SHP77 (cell line): ENCODE measurements at regions not wholly inside any gene's neighbourhood (a gene's known extent, or its start where the extent isn't known, plus 50 kb on each side); places are given as distances from the start of the nearest gene placed in this dataset.

Experiments used
- DNase-seq, 2 experiments: peaks; one replicate each; lab custom pipeline; 2025; lab: John Stamatoyannopoulos, UW

DNA sequence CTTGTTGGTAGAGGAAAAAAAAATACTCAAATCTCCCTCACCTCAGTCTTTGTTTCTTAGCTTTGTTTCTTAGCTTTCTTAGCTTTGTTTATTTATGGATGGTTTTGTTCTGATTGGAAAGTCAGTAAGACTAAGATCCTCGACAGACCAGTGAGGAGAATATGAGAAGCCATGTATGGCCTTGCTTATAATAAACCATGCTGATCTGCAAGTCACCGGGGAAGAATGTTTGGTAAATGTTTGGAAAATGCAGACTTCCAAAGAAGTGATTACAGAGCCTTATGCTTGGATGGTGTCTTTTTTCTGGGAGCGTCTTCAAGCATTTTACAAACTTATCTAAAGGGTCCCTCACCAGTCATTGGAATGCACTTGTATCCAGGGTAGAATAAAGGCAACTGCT, 90.1 kb upstream of the NOCT start:
- DNase-seq = no peak

DNA sequence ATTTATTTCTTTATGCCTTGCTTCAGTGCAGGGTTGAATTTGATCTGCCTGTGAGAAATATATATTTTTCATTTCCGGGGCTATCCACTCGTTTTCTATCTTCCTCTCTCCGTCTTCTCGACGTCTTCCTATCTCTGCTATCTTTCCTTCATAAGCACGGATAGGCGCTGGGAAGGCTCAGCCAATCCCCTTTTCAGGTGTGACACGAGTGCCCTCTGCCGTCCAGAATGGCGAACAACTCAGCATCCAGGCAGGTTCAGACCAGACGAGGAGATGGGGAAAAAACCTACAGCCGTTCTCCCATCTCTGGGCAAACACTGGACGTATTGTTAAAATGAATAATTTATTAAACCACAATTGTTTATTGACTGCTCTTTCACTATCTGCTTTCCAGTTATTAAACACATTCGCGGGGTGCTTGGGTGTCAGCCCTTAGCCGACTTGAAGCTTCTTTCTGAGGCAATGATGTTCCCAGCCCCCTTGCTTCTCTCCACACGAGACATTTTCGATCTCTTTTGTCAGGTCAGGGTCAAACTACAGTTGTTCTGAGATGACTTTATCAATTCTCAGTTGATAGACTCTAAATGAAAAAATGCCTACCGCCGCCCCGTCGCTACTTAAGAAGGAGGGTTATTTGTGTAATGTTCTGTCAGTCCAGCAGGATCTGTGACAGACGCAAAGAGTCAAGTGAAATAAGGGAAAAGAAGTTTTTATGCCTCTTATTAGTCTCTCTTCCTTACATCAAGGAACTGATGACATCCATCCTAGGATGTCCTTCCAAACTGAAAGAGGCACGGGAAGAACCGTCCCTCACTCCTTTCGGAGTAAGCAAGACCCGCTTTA, 96.3 kb upstream of the NOCT start:
- peak; percentile 64 to 72 for DNase-seq

- no peak for DNase-seq
These were observed 97.3 kb upstream of the NOCT start for GRCh38 chr4:138918169-138918869.

DNA sequence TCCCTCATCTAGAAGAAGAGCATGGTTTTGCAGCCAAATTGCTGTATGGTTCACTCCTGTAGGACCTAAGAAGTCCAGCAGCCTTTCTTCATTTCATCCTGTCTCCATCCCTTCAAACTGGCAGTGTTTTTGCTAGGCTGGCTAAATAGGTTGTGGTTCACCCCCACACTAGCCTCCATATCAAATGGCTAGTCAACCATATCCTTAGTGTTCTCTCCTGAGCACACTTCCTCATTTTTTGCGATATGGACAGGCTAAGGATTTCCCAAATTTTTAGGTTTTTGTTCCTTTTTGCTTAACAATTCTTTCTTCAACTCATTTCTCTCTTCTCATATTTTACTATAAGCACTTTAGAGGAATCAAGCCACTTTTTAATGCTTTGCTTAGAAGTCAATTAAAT, 98.8 kb upstream of the NOCT start:
- no peak for DNase-seq

- no peak for DNase-seq
These were observed 99.8 kb upstream of the NOCT start for GRCh38 chr4:138915756-138916155.

DNA sequence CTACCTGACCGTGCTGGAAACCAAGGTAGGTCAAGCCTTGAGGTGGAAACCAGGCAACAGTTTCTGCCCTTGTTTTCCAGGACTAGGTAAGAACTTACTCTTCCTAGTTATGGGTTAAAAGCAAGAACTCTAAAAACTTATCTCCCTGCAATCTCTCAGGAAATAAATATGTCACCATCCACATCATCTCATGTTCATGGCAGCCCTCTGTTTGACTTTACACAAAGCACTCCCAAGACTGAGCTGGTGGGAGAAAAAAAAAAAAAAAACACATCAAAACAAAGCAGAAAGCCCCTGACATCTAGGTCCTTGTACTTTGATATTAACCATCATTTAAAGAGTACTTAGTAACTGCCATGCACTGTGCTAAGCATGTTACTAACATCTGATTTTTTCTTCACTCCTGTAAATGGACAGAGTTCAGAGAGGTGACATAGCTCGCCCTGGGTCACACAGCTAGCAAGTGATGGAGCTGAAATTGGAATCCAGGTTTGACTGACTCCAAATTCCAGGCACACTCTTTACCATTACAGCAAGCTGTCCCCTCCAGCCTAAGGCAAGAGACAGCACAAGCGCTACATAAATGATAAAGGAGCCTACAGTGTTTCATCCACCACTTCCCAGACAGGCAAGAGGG, 102.8 kb upstream of the NOCT start:
- DNase-seq = no peak

GRCh38 chr4:138911909-138912703, 103.5 kb upstream of the NOCT start:
- peak; percentile 54 to 70 for DNase-seq

- peak; percentile 66 to 79 for DNase-seq
These were observed 104.7 kb upstream of the NOCT start for GRCh38 chr4:138910914-138911336.

- DNase-seq = peak; percentile 53 to 63
These were observed 105.2 kb upstream of the NOCT start for GRCh38 chr4:138910195-138910913.

DNA sequence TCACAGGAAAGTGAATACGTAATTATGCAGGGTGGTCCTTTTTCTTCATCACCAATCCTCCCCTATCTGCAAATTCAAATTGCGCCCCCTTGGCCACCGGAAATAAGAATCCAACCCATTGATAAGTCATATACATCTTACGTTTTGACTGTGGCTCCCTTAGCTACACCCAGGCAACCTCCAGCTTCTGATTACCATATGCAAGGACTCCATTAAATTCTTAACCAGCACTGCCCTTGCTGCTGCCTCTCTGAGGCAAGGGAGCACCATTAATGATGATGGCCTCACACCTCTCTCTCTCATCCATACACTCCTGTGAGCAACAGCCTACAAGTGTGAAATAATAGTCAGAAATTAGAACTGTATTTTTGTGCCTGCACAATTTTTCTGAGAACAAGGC, 106.0 kb upstream of the NOCT start:
- DNase-seq = no peak

GRCh38 chr4:138908134-138908533, 107.4 kb upstream of the NOCT start:
- no peak for DNase-seq

- DNase-seq = no peak
These were observed 108.4 kb upstream of the NOCT start for GRCh38 chr4:138907174-138907573.

GRCh38 chr4:138904793-138905192, 110.8 kb upstream of the NOCT start:
- no peak for DNase-seq

- DNase-seq = no peak
These were observed 112.4 kb upstream of the NOCT start for GRCh38 chr4:138903185-138903584.

GRCh38 chr4:138902705-138903104, 112.9 kb upstream of the NOCT start:
- DNase-seq = no peak

GRCh38 chr4:138901177-138901576, 114.4 kb upstream of the NOCT start:
- no peak for DNase-seq

DNA sequence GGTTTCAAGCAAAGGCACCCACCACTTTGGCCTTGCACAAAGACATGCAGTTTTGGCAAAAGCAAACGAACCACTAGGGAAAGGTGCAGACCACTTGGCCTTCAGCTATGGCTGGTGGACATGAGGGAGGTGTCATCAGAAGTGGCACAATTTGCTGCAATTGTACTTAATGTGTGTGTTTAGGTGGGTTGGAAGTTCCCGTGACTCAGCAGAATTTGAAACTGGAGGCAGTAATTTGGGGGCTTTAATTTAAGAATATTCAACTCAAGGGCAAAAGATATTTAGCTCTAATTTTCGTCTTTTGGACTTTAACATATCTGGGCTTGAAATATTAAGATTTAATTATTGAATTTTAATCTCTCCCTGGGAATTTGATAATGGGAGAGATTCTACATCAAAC, 115.6 kb upstream of the NOCT start:
- DNase-seq = no peak

GRCh38 chr4:138898282-138898681, 117.3 kb upstream of the NOCT start:
- no peak for DNase-seq

- peak in 1 of 2 experiments; percentile 16 for DNase-seq
These were observed 117.8 kb upstream of the NOCT start for GRCh38 chr4:138897811-138898226.

GRCh38 chr4:138894709-138895108, 120.9 kb upstream of the NOCT start:
- no peak for DNase-seq

- DNase-seq = no peak
These were observed 121.6 kb upstream of the NOCT start for GRCh38 chr4:138894011-138894410.
